Iris pigment epithelial cell (primary cell): ENCODE measurements at regions not wholly inside any gene's neighbourhood (a gene's known extent, or its start where the extent isn't known, plus 50 kb on each side); places are given as distances from the start of the nearest gene placed in this dataset.
"Not testable (repeated sequence)": the region's sequence is repeated elsewhere in the genome, so short reads cannot be mapped to it uniquely, and the experiment has no call there.

Source experiments
- DNase-seq: peaks from one replicate; pipeline ENCODE4 v3.0.0-alpha.2; 2011; ENCODE audit warnings: low read depth

- DNase-seq = peak; percentile 2
Measured at GRCh38 chr5:109630093-109630492, 59.6 kb upstream of the MAN2A1 start.

GRCh38 chr5:109628591-109628990 lies 61.1 kb upstream of the MAN2A1 start:
- no peak for DNase-seq

- DNase-seq = not testable (repeated sequence)
Measured at GRCh38 chr5:109621266-109621665, 68.5 kb upstream of the MAN2A1 start.

- DNase-seq = no peak
Measured at GRCh38 chr5:109620651-109621050, 69.1 kb upstream of the MAN2A1 start.

- no peak for DNase-seq
Measured at GRCh38 chr5:109619606-109620005, 70.1 kb upstream of the MAN2A1 start.

GRCh38 chr5:109619021-109619460 lies 70.7 kb upstream of the MAN2A1 start:
- DNase-seq = no peak

GRCh38 chr5:109614981-109615380 lies 74.7 kb upstream of the MAN2A1 start:
- no peak for DNase-seq

- DNase-seq = no peak
Measured at GRCh38 chr5:109614301-109614700, 75.4 kb upstream of the MAN2A1 start.

GRCh38 chr5:109612278-109612905 lies 77.3 kb upstream of the MAN2A1 start:
- no peak for DNase-seq

- no peak for DNase-seq
Measured at GRCh38 chr5:109611505-109611904, 78.2 kb upstream of the MAN2A1 start.

- DNase-seq = no peak
Measured at GRCh38 chr5:109611061-109611460, 78.7 kb upstream of the MAN2A1 start.

- no peak for DNase-seq
Measured at GRCh38 chr5:109610581-109610980, 79.1 kb upstream of the MAN2A1 start.

GRCh38 chr5:109605207-109605730 lies 84.5 kb upstream of the MAN2A1 start:
- DNase-seq = no peak

GRCh38 chr5:109604758-109605157 lies 85.0 kb upstream of the MAN2A1 start:
- DNase-seq = no peak

- DNase-seq = no peak
Measured at GRCh38 chr5:109601736-109602135, 88.0 kb upstream of the MAN2A1 start.

GRCh38 chr5:109597893-109598292 lies 91.8 kb upstream of the MAN2A1 start:
- no peak for DNase-seq

- DNase-seq = no peak
Measured at GRCh38 chr5:109594217-109594616, 95.5 kb upstream of the MAN2A1 start.

- DNase-seq = no peak
Measured at GRCh38 chr5:109590799-109591198, 98.9 kb upstream of the MAN2A1 start.

GRCh38 chr5:109589986-109590385 lies 99.7 kb upstream of the MAN2A1 start:
- DNase-seq = peak; percentile 6

- no peak for DNase-seq
Measured at GRCh38 chr5:109589239-109589638, 100.5 kb upstream of the MAN2A1 start.

- no peak for DNase-seq
Measured at GRCh38 chr5:109588281-109589035, 101.3 kb upstream of the MAN2A1 start.

- DNase-seq = no peak
Measured at GRCh38 chr5:109584986-109585599, 104.6 kb upstream of the MAN2A1 start.

GRCh38 chr5:109580225-109580624 lies 109.5 kb upstream of the MAN2A1 start:
- no peak for DNase-seq
